ENCODE measurements at regions not wholly inside any gene's neighbourhood (a gene's known extent, or its start where the extent isn't known, plus 50 kb on each side); places are given as distances from the start of the nearest gene placed in this dataset.

GRCh38 chr18:30093376-30093775 is 949.2 kb downstream of the DSC3 start:
- POLR2A ChIA-PET = no interaction called here
- intact Hi-C loops (cut with micrococcal nuclease; ENCODE audit: unreplicated experiment) = no loop called here
- BruUV-seq (replicated peaks) = no TSS peak
- DNase-seq (ENCODE audit: low read depth, low spot score) (no peak), ATAC-seq (no peak)
- TF ChIP-seq, protein P1, sequence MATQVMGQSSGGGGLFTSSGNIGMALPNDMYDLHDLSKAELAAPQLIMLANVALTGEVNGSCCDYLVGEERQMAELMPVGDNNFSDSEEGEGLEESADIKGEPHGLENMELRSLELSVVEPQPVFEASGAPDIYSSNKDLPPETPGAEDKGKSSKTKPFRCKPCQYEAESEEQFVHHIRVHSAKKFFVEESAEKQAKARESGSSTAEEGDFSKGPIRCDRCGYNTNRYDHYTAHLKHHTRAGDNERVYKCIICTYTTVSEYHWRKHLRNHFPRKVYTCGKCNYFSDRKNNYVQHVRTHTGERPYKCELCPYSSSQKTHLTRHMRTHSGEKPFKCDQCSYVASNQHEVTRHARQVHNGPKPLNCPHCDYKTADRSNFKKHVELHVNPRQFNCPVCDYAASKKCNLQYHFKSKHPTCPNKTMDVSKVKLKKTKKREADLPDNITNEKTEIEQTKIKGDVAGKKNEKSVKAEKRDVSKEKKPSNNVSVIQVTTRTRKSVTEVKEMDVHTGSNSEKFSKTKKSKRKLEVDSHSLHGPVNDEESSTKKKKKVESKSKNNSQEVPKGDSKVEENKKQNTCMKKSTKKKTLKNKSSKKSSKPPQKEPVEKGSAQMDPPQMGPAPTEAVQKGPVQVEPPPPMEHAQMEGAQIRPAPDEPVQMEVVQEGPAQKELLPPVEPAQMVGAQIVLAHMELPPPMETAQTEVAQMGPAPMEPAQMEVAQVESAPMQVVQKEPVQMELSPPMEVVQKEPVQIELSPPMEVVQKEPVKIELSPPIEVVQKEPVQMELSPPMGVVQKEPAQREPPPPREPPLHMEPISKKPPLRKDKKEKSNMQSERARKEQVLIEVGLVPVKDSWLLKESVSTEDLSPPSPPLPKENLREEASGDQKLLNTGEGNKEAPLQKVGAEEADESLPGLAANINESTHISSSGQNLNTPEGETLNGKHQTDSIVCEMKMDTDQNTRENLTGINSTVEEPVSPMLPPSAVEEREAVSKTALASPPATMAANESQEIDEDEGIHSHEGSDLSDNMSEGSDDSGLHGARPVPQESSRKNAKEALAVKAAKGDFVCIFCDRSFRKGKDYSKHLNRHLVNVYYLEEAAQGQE (IDR thresholded peaks at IDR 0.05; ENCODE audit: insufficient read depth in 1 of 2, low read depth in 2 of 2, low read length in 1 of 2) = no peak
- TF ChIP-seq SIN3A (IDR thresholded peaks at IDR 0.05; ENCODE audit: borderline replicate concordance, insufficient read depth, low read depth, low read length) = no peak
- TF ChIP-seq POLR2AphosphoS5 (IDR thresholded peaks at IDR 0.05; ENCODE audit: low read depth, low read length) = no peak
- no peak for TF ChIP-seq TCF7L2 (IDR thresholded peaks at IDR 0.05; ENCODE audit: low read depth, low read length)
- TF ChIP-seq, protein P2, sequence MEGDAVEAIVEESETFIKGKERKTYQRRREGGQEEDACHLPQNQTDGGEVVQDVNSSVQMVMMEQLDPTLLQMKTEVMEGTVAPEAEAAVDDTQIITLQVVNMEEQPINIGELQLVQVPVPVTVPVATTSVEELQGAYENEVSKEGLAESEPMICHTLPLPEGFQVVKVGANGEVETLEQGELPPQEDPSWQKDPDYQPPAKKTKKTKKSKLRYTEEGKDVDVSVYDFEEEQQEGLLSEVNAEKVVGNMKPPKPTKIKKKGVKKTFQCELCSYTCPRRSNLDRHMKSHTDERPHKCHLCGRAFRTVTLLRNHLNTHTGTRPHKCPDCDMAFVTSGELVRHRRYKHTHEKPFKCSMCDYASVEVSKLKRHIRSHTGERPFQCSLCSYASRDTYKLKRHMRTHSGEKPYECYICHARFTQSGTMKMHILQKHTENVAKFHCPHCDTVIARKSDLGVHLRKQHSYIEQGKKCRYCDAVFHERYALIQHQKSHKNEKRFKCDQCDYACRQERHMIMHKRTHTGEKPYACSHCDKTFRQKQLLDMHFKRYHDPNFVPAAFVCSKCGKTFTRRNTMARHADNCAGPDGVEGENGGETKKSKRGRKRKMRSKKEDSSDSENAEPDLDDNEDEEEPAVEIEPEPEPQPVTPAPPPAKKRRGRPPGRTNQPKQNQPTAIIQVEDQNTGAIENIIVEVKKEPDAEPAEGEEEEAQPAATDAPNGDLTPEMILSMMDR (IDR thresholded peaks at IDR 0.05) = no peak
- Histone ChIP-seq H3K27ac (ENCODE audit: low read length) (no peak overlapping the region), H3K27me3 (ENCODE audit: control insufficient read depth, insufficient read depth, low read length) (no peaks in the 10 kb centered on the region), H3K4me3 (ENCODE audit: low read depth in 2 of 2, low read length in 2 of 2) (no peak overlapping the region), H3K9me3 (ENCODE audit: control insufficient read depth, insufficient read depth, low read depth, low read length) (no peaks in the 10 kb centered on the region), H3K36me3 (ENCODE audit: control insufficient read depth, insufficient read depth, low read length) (no peaks in the 10 kb centered on the region), H3K4me1 (ENCODE audit: control insufficient read depth, insufficient read depth, low read length) (no peaks in the 10 kb centered on the region)
- in situ Hi-C loops (cut with HindIII; ENCODE audit: low pct_unique_long_range_greater_than_20kb, low sequenced_read_pairs) = no loop called here
- CTCF ChIA-PET = no interaction called here

- in situ Hi-C loops (cut with HindIII; ENCODE audit: low pct_unique_long_range_greater_than_20kb, low sequenced_read_pairs) (no loop called here), intact Hi-C loops (cut with micrococcal nuclease; ENCODE audit: unreplicated experiment) (no loop called here)
- ChIA-PET CTCF (no interaction called here), POLR2A (no interaction called here)
- no peaks in the 10 kb centered on the region for H3K27me3 ChIP-seq (ENCODE audit: control insufficient read depth, insufficient read depth, low read length)
- H3K27ac ChIP-seq (ENCODE audit: low read length) = no peak overlapping the region
- no peak for ATAC-seq
- H3K36me3 ChIP-seq (ENCODE audit: control insufficient read depth, insufficient read depth, low read length) = no peaks in the 10 kb centered on the region
- no TSS peak for BruUV-seq (replicated peaks)
- H3K9me3 ChIP-seq (ENCODE audit: control insufficient read depth, insufficient read depth, low read depth, low read length) = no peaks in the 10 kb centered on the region
- no peak for DNase-seq (ENCODE audit: low read depth, low spot score)
- no peaks in the 10 kb centered on the region for H3K4me1 ChIP-seq (ENCODE audit: control insufficient read depth, insufficient read depth, low read length)
- TF ChIP-seq SIN3A (IDR thresholded peaks at IDR 0.05; ENCODE audit: borderline replicate concordance, insufficient read depth, low read depth, low read length) (no peak), TCF7L2 (IDR thresholded peaks at IDR 0.05; ENCODE audit: low read depth, low read length) (no peak), POLR2AphosphoS5 (IDR thresholded peaks at IDR 0.05; ENCODE audit: low read depth, low read length) (no peak)
- TF ChIP-seq, protein P1 (IDR thresholded peaks at IDR 0.05; ENCODE audit: insufficient read depth in 1 of 2, low read depth in 2 of 2, low read length in 1 of 2) = no peak
- TF ChIP-seq, protein P2 (IDR thresholded peaks at IDR 0.05) = no peak
- no peak overlapping the region for H3K4me3 ChIP-seq (ENCODE audit: low read depth in 2 of 2, low read length in 2 of 2)
These were observed 954.1 kb downstream of the DSC3 start for GRCh38 chr18:30088238-30089015.

All from Panc1 (cell line).